ENCODE measurements at regions not wholly inside any gene's neighbourhood (a gene's known extent, or its start where the extent isn't known, plus 50 kb on each side); places are given as distances from the start of the nearest gene placed in this dataset.

DNA sequence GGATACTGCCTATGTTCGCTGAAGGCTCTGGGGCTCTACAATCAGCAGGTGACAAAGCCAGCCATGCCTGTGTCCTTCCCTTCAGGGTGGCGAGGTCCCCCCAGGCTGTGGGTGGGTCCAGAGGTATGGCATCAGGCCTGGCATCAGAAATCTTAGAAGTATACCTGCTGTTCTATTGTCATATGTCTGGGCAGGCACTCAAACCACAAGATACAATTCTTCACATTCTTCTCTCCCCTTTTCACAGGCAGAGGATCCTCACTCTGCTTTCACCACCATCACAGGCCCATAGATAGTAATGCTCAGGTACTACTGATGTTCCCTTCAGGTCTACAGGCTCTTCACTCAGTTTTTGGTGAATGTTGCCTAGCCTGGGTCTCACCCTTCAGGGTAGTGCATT, 1180.0 kb upstream of the CITED2 start:
- Histone ChIP-seq H3K27me3 (ENCODE audit: control insufficient read depth in 2 of 2, insufficient read depth in 2 of 2, low read length in 2 of 2) (no peaks in the 10 kb centered on the region), H3K27ac (ENCODE audit: extremely low read depth, low read depth, low read length) (no peak overlapping the region), H3K4me2 (ENCODE audit: insufficient read depth, low read length) (no peak overlapping the region), H3K4me1 (replicated peaks in 1 of 2; ENCODE audit: control insufficient read depth in 2 of 2, insufficient read depth in 2 of 2, low read length in 2 of 2) (no peaks in the 10 kb centered on the region), H2AFZ (ENCODE audit: low read depth, low read length) (no peak overlapping the region), H3K79me2 (ENCODE audit: control insufficient read depth, insufficient read depth, low read length) (no peaks in the 10 kb centered on the region), H3K36me3 (ENCODE audit: control insufficient read depth, insufficient read depth, low read length) (no peaks in the 10 kb centered on the region), H3K9ac (ENCODE audit: insufficient read depth in 1 of 2, low read depth in 2 of 2, low read length in 2 of 2) (no peak overlapping the region), H3K4me3 (no peak overlapping the region), H4K20me1 (replicated peaks; ENCODE audit: control insufficient read depth, insufficient read depth, low read length) (no peaks in the 10 kb centered on the region), H3K9me1 (ENCODE audit: control insufficient read depth, insufficient read depth, low read length) (no peaks in the 10 kb centered on the region), H3K9me3 (replicated peaks; ENCODE audit: control insufficient read depth, insufficient read depth, low read depth, low read length) (no peaks in the 10 kb centered on the region)
- CTCF ChIA-PET (ENCODE audit: low intra/inter-chr PET ratio) = interaction anchor here (0.5 kb wide), 1 partner anchor 493 kb away, joined by 3 read pairs; no protein-coding TSS in a partner anchor
- POLR2A ChIA-PET = interaction anchor here (0.6 kb wide), 1 partner anchor 35 kb away, joined by 3 read pairs; no protein-coding TSS in a partner anchor
- intact Hi-C loops (cut with micrococcal nuclease) (no loop called here), in situ Hi-C loops (cut with MboI) (no loop called here)
- BruUV-seq (replicated peaks) = no TSS peak
- TF ChIP-seq NCOA2 (IDR thresholded peaks at IDR 0.05; ENCODE audit: partially characterized antibody in 2 of 2) (no peak), CREB5 (CRISPR knock-in tag; IDR thresholded peaks at IDR 0.05) (no peak), NCOR1 (IDR thresholded peaks at IDR 0.05) (no peak), PRPF4 (IDR thresholded peaks at IDR 0.05; ENCODE audit: insufficient read depth, low read depth, low read length, poor library complexity, severe bottlenecking) (no peak)
- 24% methylated on average over 2 of the region's 2 CpGs for WGBS (ENCODE audit: insufficient coverage, low coverage, missing lambda C conversion rate)
- DNase-seq (ENCODE audit: extremely low read depth in 1 of 4, low spot score in 3 of 4) = no peak
- no peak for ATAC-seq
- FAIRE-seq = no peak

- no peaks in the 10 kb centered on the region for H3K9me3 ChIP-seq (replicated peaks; ENCODE audit: control insufficient read depth, insufficient read depth, low read depth, low read length)
- intact Hi-C loops (cut with micrococcal nuclease) = no loop called here
- DNase-seq (ENCODE audit: extremely low read depth in 1 of 4, low spot score in 3 of 4) (no peak), ATAC-seq (no peak), FAIRE-seq (no peak)
- no peaks in the 10 kb centered on the region for H3K27me3 ChIP-seq (ENCODE audit: control insufficient read depth in 2 of 2, insufficient read depth in 2 of 2, low read length in 2 of 2)
- no TSS peak for BruUV-seq (replicated peaks)
- no peaks in the 10 kb centered on the region for H3K9me1 ChIP-seq (ENCODE audit: control insufficient read depth, insufficient read depth, low read length)
- no peak overlapping the region for H3K27ac ChIP-seq (ENCODE audit: extremely low read depth, low read depth, low read length)
- no peak overlapping the region for H2AFZ ChIP-seq (ENCODE audit: low read depth, low read length)
- in situ Hi-C loops (cut with MboI) = no loop called here
- no peak overlapping the region for H3K4me3 ChIP-seq
- no peaks in the 10 kb centered on the region for H4K20me1 ChIP-seq (replicated peaks; ENCODE audit: control insufficient read depth, insufficient read depth, low read length)
- no peaks in the 10 kb centered on the region for H3K4me1 ChIP-seq (replicated peaks in 1 of 2; ENCODE audit: control insufficient read depth in 2 of 2, insufficient read depth in 2 of 2, low read length in 2 of 2)
- no peaks in the 10 kb centered on the region for H3K79me2 ChIP-seq (ENCODE audit: control insufficient read depth, insufficient read depth, low read length)
- ChIA-PET POLR2A (interaction anchor here (1.4 kb wide), 1 partner anchor 10 kb away, joined by 4 read pairs; no protein-coding TSS in a partner anchor), CTCF (ENCODE audit: low intra/inter-chr PET ratio) (no interaction called here)
- H3K36me3 ChIP-seq (ENCODE audit: control insufficient read depth, insufficient read depth, low read length) = no peaks in the 10 kb centered on the region
- H3K9ac ChIP-seq (ENCODE audit: insufficient read depth in 1 of 2, low read depth in 2 of 2, low read length in 2 of 2) = no peak overlapping the region
- 60% methylated on average over 1 of the region's 1 CpG for WGBS (ENCODE audit: insufficient coverage, low coverage, missing lambda C conversion rate)
- H3K4me2 ChIP-seq (ENCODE audit: insufficient read depth, low read length) = no peak overlapping the region
- TF ChIP-seq HOXB6 (CRISPR knock-in tag; IDR thresholded peaks at IDR 0.05; ENCODE audit: borderline replicate concordance) (no peak), PHF20 (IDR thresholded peaks at IDR 0.05; ENCODE audit: partially characterized antibody) (no peak), JUN (IDR thresholded peaks at IDR 0.05; ENCODE audit: borderline replicate concordance, low read depth, low read length) (no peak), JUN (CRISPR knock-in tag; IDR thresholded peaks at IDR 0.05; ENCODE audit: borderline replicate concordance) (no peak), ZNF639 (CRISPR knock-in tag; conservative IDR thresholded peaks at IDR 0.05 in 1 of 2, IDR thresholded peaks at IDR 0.05 in 1 of 2) (no peak), ZNF217 (CRISPR knock-in tag; IDR thresholded peaks at IDR 0.05) (no peak), FOXP1 (CRISPR knock-in tag; IDR thresholded peaks at IDR 0.05) (no peak)
- TF ChIP-seq, protein P1, sequence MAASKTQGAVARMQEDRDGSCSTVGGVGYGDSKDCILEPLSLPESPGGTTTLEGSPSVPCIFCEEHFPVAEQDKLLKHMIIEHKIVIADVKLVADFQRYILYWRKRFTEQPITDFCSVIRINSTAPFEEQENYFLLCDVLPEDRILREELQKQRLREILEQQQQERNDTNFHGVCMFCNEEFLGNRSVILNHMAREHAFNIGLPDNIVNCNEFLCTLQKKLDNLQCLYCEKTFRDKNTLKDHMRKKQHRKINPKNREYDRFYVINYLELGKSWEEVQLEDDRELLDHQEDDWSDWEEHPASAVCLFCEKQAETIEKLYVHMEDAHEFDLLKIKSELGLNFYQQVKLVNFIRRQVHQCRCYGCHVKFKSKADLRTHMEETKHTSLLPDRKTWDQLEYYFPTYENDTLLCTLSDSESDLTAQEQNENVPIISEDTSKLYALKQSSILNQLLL (CRISPR knock-in tag; IDR thresholded peaks at IDR 0.05; ENCODE audit: borderline replicate concordance) = no peak
Measured at GRCh38 chr6:140548366-140548765, 1173.9 kb upstream of the CITED2 start.

All from K562 (cell line).